GM23338 (cell line): ENCODE measurements at regions not wholly inside any gene's neighbourhood (a gene's known extent, or its start where the extent isn't known, plus 50 kb on each side); places are given as distances from the start of the nearest gene placed in this dataset.

Experiments used
- ATAC-seq: fragments of 200-7000 bp; cut with Tn5 transposase; 3 replicates; pipeline ENCODE4 v1.9.1; 2020
- DNase-seq: peaks from one replicate; pipeline ENCODE4 v3.0.0-alpha.2; 2015; ENCODE audit warnings: low spot score
- H2AFZ ChIP-seq: fragments of 200-600 bp; sonication (generic); 2 replicates; pipeline ENCODE4 v1.8.0; 2016; ENCODE audit warnings: antibody characterized with exemption, mild to moderate bottlenecking, moderate library complexity
- H3F3A ChIP-seq: fragments of 200-600 bp; sonication (generic); replicated peaks from 2 replicates; pipeline ENCODE4 v1.8.0; 2017; ENCODE audit warnings: antibody characterized with exemption, mixed run types, low read depth
- H3K27ac ChIP-seq: fragments of 200-600 bp; sonication (generic); 2 replicates; pipeline ENCODE4 v1.6.1; 2016; ENCODE audit warnings: low read depth
- H3K27me3 ChIP-seq: fragments of 200-600 bp; sonication (generic); 2 replicates; pipeline ENCODE4 v1.8.0; 2016; ENCODE audit warnings: mild to moderate bottlenecking, mixed run types, moderate library complexity; ENCODE audit not compliant: insufficient read depth
- H3K36me3 ChIP-seq: fragments of 200-600 bp; sonication (generic); 2 replicates; pipeline ENCODE4 v1.8.0; 2016; ENCODE audit warnings: mild to moderate bottlenecking; ENCODE audit not compliant: insufficient read depth
- H3K4me1 ChIP-seq: fragments of 200-600 bp; sonication (generic); 2 replicates; pipeline ENCODE4 v1.8.0; 2016; ENCODE audit warnings: mild to moderate bottlenecking, moderate library complexity; ENCODE audit not compliant: insufficient read depth
- H3K4me2 ChIP-seq: fragments of 200-600 bp; sonication (generic); 2 replicates; pipeline ENCODE4 v1.7.1; 2017; ENCODE audit warnings: mixed run types
- H3K4me3 ChIP-seq: fragments of 200-600 bp; sonication (generic); 2 replicates; pipeline ENCODE4 v1.6.1; 2016; ENCODE audit warnings: mixed run types
- H3K79me2 ChIP-seq: fragments of 200-600 bp; sonication (generic); replicated peaks from 2 replicates; pipeline ENCODE4 v1.8.0; 2017; ENCODE audit warnings: mild to moderate bottlenecking; ENCODE audit not compliant: insufficient read depth
- H3K9me2 ChIP-seq: fragments of 200-600 bp; sonication (generic); 2 replicates; pipeline ENCODE4 v1.8.0; 2017; ENCODE audit not compliant: insufficient read depth
- H4K20me1 ChIP-seq: fragments of 200-600 bp; sonication (generic); replicated peaks from 2 replicates; pipeline ENCODE4 v1.8.0; 2017; ENCODE audit warnings: mild to moderate bottlenecking; ENCODE audit not compliant: insufficient read depth
- H3K27ac Mint-ChIP-seq: 2 replicates; pipeline ENCODE4 v1.8.0; 2020; ENCODE audit warnings: inconsistent platforms, mild to moderate bottlenecking, moderate library complexity, mixed read lengths
- H3K27me3 Mint-ChIP-seq: 3 replicates; pipeline ENCODE4 v1.8.0; 2022; ENCODE audit warnings: low read depth, mild to moderate bottlenecking, moderate library complexity, mixed read lengths, inconsistent platforms; ENCODE audit not compliant: insufficient read depth, poor library complexity
- H3K36me3 Mint-ChIP-seq: 3 replicates; pipeline ENCODE4 v1.8.0; 2021; ENCODE audit warnings: low read depth, mild to moderate bottlenecking, inconsistent platforms, moderate library complexity, mixed read lengths
- H3K4me1 Mint-ChIP-seq: 3 replicates; pipeline ENCODE4 v1.8.0; 2020; ENCODE audit warnings: mild to moderate bottlenecking, inconsistent platforms, mixed read lengths
- H3K4me3 Mint-ChIP-seq: 3 replicates; pipeline ENCODE4 v1.8.0; 2021; ENCODE audit warnings: moderate library complexity, mild to moderate bottlenecking, inconsistent platforms, mixed read lengths
- H3K9me3 Mint-ChIP-seq: 3 replicates; pipeline ENCODE4 v1.8.0; 2020; ENCODE audit warnings: moderate library complexity, mild to moderate bottlenecking, inconsistent platforms, mixed read lengths
- CREB1 ChIP-seq: fragments of 250-450 bp; sonication (Bioruptor Pico); IDR thresholded peaks from 2 replicates; pipeline ENCODE4 v1.5.0; 2020; ENCODE audit warnings: low read depth, mild to moderate bottlenecking, moderate library complexity
- CTCF ChIP-seq, 2 experiments: fragments of 200-600 bp in 1 of 2; sonication (generic) in 1 of 2; conservative IDR thresholded peaks; 2 replicates each; pipeline versions ENCODE4 v1.5.1 to v1.6.1; 2016 to 2017; ENCODE audit warnings: antibody characterized with exemption in 2 of 2, low read depth in 2 of 2, mild to moderate bottlenecking in 2 of 2, moderate library complexity in 1 of 2
- EZH2 ChIP-seq: fragments of 200-600 bp; sonication (generic); IDR thresholded peaks from one replicate; pipeline ENCODE4 v1.8.0; 2017; ENCODE audit warnings: antibody characterized with exemption, mild to moderate bottlenecking, low read depth; ENCODE audit not compliant: unreplicated experiment
- POLR2AphosphoS5 ChIP-seq: IDR thresholded peaks from 2 replicates; pipeline ENCODE4 v1.6.1; 2016; ENCODE audit warnings: antibody characterized with exemption, low read depth
- REST ChIP-seq: IDR thresholded peaks from one replicate; pipeline ENCODE4 v1.6.1; 2018; ENCODE audit warnings: antibody characterized with exemption; ENCODE audit not compliant: unreplicated experiment
- ZNF114 ChIP-seq: fragments of 250-450 bp; sonication (Bioruptor Pico); IDR thresholded peaks from 2 replicates; pipeline ENCODE4 v1.5.0; 2020; ENCODE audit warnings: mild to moderate bottlenecking, moderate library complexity
- ZNF331 ChIP-seq: fragments of 250-450 bp; sonication (Bioruptor Pico); IDR thresholded peaks from 2 replicates; pipeline ENCODE4 v1.5.0; 2020; ENCODE audit warnings: low read depth, mild to moderate bottlenecking, moderate library complexity

GRCh38 chr9:135303865-135304499 lies 175.6 kb upstream of the PPP1R26 start:
- ATAC-seq: no peak
- no peak overlapping the region for H3K4me2 ChIP-seq
- no peaks in the 10 kb centered on the region for H3K4me1 ChIP-seq
- TF ChIP-seq CTCF (conservative IDR thresholded peaks at IDR 0.05; ENCODE audit: low read depth in 2 of 2) (no peak), POLR2AphosphoS5 (no peak), CREB1 (CRISPR knock-in tag) (no peak)
- H3K9me2 ChIP-seq: no peaks in the 10 kb centered on the region; the same call in 1 of the 2 replicates
- no peaks in the 10 kb centered on the region for H3K79me2 ChIP-seq
- no peaks in the 10 kb centered on the region for H3K36me3 ChIP-seq
- Mint-ChIP-seq H3K36me3 (peaks cover 4% of the 10 kb centered on the region), H3K27ac (no peak overlapping the region), H3K9me3 (peaks cover 6% of the 10 kb centered on the region), H3K4me3 (no peak overlapping the region), H3K27me3 (peaks cover 14% of the 10 kb centered on the region), H3K4me1 (peaks cover 5% of the 10 kb centered on the region; the same call in 2 of the 3 replicates)
- DNase-seq: no peak
- H3K4me3 ChIP-seq: no peak overlapping the region
- H3K27ac ChIP-seq: no peak overlapping the region
- H3K27me3 ChIP-seq: no peaks in the 10 kb centered on the region
- no peaks in the 10 kb centered on the region for H3F3A ChIP-seq
- H4K20me1 ChIP-seq: no peaks in the 10 kb centered on the region
- no peak overlapping the region for H2AFZ ChIP-seq

GRCh38 chr9:135304886-135305285 lies 174.7 kb upstream of the PPP1R26 start:
- Mint-ChIP-seq H3K4me3 (no peak overlapping the region), H3K27me3 (peaks cover 14% of the 10 kb centered on the region), H3K36me3 (peaks cover 4% of the 10 kb centered on the region), H3K4me1 (peaks cover 5% of the 10 kb centered on the region; the same call in 2 of the 3 replicates), H3K9me3 (peaks cover 6% of the 10 kb centered on the region), H3K27ac (no peak overlapping the region)
- no peaks in the 10 kb centered on the region; the same call in 1 of the 2 replicates for H3K9me2 ChIP-seq
- no peak overlapping the region for H3K4me3 ChIP-seq
- no peaks in the 10 kb centered on the region for H3K79me2 ChIP-seq
- H3K4me2 ChIP-seq: no peak overlapping the region
- H3K36me3 ChIP-seq: no peaks in the 10 kb centered on the region
- H3F3A ChIP-seq: no peaks in the 10 kb centered on the region
- H4K20me1 ChIP-seq: no peaks in the 10 kb centered on the region
- H2AFZ ChIP-seq: no peak overlapping the region
- no peak for DNase-seq
- H3K27ac ChIP-seq: no peak overlapping the region
- no peaks in the 10 kb centered on the region for H3K27me3 ChIP-seq
- ATAC-seq: no peak
- no peaks in the 10 kb centered on the region for H3K4me1 ChIP-seq
- TF ChIP-seq ZNF331: no peak
- no peak for TF ChIP-seq REST
- no peak for TF ChIP-seq ZNF114 (CRISPR knock-in tag)
- no peak for TF ChIP-seq EZH2
- TF ChIP-seq CTCF (conservative IDR thresholded peaks at IDR 0.05; ENCODE audit: low read depth in 2 of 2): no peak
